ENCODE measurements at regions not wholly inside any gene's neighbourhood (a gene's known extent, or its start where the extent isn't known, plus 50 kb on each side); places are given as distances from the start of the nearest gene placed in this dataset.

GRCh38 chr15:25234831-25235230 is 204.0 kb downstream of the UBE3A start:
- no peak for DNase-seq (ENCODE audit: low read depth)

DNA sequence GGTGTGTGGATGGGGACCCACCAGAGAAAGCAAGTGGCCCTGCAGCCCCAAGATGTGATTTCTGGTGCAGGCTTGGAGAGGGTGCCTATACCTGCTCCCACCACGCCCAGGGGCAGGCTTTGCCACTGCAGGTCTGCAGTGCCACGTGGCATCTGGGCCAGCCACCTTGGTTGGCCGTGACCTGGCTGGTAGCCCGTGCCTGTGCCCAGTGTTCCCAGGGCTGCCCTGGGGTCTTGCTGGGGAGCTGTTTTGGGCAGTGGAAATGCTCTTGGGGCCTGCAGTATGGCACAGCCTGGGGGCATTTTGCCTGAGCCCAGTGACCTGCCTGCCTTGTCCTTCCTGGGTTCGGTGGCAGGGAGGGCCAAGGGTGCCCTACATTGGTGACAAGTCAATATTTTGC is 203.4 kb downstream of the UBE3A start:
- no peak for DNase-seq (ENCODE audit: low read depth)

GRCh38 chr15:25236143-25236860 is 202.5 kb downstream of the UBE3A start:
- no peak for DNase-seq (ENCODE audit: low read depth)

DNA sequence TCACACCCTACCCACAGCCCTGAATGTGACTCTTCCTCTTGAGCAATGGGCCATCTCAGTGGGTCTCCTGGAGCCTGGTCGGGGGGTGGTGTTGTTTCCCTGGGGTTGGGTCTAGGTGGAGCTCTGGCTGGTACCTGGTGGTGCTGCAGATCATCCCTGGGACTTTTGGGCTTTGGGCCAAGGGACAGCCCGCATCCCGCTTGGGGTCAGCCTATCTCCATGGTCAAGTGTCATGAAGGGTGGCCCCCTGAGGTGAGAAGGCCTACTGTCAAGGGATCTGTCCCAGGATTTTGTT is 202.0 kb downstream of the UBE3A start:
- no peak for DNase-seq (ENCODE audit: low read depth)

DNA sequence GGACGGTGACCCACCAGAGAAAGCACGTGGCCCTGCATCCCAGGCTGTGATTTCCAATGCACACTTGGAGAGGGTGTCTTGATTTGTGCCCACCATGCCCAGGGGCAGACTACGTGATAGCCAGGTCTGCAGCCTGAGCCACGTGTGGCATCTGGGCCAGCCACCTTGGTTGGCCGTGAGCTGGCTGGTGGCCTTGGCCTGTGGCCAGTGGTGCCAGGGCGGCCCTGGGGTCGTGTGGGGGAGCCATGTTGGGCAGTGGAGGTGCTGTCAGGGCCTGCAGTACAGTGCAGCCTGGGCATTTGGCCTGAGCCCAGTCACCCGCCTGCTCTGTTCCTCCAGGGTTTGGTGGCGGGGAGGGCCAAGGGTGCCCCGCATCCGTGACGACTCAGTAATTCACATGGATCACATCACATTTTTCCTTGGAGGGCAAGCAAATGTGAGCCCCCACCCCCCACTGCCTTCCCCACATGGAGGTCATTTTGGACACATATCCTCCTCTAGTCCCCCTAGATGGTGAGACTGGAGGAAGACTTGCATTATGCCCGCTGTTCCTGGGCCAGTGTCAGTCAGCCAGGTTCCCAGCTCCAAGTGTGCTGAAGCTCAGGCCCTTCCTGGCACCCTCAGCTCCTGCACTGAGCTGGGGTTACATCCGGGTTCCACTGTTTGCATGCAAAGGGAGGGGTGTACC is 201.4 kb downstream of the UBE3A start:
- DNase-seq (ENCODE audit: low read depth): no peak

GRCh38 chr15:25238126-25238525 is 200.7 kb downstream of the UBE3A start:
- DNase-seq (ENCODE audit: low read depth): no peak

DNA sequence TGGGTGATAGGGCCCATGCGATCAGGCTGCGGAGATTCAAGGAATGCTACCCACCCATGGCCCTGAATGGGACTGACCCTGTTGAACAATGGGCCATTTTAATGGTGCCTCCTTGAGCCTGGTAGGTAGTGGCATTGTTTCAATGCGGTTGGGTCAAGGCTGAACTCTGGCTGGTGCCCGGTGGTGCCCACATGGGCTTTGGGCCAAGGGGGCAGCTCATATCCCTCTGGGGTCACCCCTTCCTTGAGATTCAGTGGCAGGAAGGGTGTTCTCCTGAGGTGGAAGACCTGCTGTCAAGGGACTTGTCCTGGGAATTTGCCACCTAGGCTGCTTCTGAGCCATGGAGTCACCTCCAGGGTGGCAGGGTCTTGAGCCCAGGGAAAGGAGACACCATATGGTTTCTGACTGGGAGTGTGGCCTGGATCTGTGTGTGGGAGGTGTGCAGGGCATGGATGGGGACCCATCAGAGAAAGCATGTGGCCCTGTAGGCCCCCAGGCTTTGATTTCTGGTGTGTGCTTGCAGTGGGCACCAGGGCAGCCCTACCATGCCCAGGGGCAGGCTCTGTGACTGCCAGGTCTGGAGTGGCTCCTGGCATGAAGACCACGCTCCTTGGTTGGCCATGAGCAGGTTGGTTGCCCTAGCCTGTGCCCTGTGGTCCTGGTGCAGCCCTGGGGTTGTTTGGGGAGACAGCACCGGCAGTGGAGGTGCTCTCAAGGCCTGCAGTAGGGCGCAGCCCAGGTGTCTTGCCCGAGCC is 199.9 kb downstream of the UBE3A start:
- no peak for DNase-seq (ENCODE audit: low read depth)

- no peak for DNase-seq (ENCODE audit: low read depth)
These were observed 199.1 kb downstream of the UBE3A start for GRCh38 chr15:25239471-25240345.

- no peak for DNase-seq (ENCODE audit: low read depth)
These were observed 198.3 kb downstream of the UBE3A start for GRCh38 chr15:25240461-25241021.

DNA sequence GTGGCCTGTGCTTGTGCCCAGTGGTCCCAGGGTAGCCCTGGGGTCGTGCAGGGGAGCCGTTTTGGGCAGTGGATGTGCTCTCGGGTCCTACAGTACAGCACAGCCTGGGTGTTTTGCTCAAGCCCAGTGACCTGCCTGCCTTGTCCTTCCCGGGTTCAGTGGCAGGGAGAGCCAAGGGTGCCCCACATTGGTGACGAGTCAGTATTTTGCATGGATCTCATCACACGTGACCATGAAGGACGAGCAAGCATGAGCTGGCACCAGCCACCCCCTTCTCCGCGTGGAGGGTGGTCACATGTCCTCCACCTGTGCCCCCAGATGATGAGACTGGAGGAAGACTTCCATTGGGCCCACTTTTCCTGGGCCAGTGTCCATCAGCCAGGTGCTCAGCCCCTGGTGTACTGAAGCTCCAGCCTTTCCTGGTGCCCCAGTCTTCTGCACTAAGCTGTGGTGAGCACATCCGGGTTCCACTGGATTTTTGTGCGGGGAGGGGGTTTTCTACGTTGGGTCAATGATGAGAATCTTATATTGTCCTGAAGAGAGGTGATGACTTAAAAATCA is 197.5 kb downstream of the UBE3A start:
- DNase-seq (ENCODE audit: low read depth): no peak

- no peak for DNase-seq (ENCODE audit: low read depth)
These were observed 196.5 kb downstream of the UBE3A start for GRCh38 chr15:25242166-25242879.

DNA sequence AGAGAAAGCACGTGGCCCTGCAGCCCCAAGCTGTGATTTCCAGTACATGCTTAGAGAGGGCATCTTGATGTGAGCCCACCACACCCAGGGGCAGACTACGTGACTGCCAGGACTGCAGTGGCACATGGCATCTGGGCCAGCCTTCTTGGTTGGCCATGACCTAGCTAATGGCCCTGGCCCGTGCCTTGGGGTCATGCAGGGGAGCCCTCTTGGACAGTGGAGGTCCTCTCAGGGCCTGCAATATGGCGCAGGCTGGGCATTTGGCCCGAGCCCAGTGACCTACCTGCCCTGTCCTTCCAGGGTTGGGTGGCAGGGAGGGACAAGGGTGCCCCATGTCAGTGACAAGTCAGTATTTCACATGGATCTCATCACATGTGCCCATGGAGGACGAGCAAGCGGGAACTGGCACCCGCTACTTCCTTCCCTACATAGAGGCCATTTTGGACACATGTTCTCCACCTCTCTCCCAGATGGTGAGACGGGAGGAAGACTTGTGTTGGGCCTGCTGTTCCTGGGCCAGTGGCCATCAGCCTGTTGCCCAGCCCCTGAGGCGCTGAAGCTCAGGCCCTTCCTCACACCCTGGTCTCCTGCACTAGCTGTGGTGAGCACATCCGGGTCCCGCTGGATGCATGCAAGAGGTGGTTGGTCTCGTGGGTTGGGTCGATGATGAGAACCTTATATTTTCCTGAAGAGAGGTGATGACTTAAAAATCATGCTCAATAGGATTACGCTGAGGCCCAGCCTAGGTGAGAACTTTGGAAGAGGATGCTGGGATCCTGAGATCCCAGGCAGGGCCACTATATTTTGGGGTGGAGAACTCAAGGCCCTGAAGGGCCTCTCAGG is 195.6 kb downstream of the UBE3A start:
- no peak for DNase-seq (ENCODE audit: low read depth)

DNA sequence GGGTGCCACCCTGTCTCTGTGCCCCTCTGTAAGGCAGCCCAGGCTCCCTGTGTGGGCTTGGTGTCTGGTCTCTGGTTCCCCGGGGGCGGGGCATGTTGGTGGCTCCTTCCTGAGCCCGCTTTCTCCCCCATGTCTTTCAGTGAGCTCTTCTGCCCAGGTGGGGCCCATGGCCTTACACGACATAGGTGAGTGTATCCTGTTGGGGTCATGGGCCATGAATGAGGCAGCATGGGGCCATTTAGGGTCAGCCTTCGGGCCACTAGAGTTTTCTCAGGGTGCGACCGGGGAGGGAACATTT is 195.1 kb downstream of the UBE3A start:
- DNase-seq (ENCODE audit: low read depth): no peak

DNA sequence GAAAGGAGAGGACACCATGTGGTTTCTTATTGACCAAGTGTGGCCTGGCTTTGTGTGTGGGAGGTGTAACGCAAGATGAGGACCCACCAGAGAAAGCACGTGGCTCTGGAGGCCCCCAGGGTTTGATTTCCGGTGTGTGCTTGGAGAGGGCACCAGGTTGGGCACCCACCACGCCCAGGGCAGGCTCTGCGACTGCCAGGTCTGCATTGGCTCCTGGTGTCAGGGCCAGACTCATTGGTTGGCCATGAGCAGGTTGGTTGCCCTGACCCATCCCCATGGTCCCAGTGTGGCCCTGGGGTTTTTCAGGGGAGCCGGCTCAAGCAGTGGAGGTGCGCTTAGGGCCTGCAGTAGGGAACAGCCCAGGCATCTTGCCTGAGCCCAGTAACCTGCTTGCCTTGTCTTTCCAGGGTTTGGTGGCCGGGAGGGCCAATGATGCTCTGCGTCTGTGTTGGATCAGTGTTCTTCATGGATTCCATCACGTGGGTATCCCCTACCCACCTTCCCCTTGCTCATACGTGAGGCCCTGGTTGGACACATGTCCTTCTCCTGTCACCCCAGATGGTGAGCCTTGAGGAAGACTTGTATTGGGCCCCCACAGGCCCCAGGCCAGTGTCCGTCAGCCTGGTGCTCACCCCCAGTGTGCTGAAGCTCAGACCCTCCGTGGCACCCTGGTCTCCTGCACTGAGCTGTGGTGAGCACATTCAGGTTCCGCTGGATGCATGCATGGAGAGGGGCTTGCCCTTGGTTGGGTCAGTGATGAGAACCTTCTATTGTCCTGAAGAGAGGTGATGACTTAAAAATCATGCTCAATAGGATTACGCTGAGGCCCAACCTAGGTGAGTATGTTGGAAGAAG is 193.9 kb downstream of the UBE3A start:
- DNase-seq (ENCODE audit: low read depth): no peak

- no peak for DNase-seq (ENCODE audit: low read depth)
These were observed 192.8 kb downstream of the UBE3A start for GRCh38 chr15:25245801-25246622.

DNA sequence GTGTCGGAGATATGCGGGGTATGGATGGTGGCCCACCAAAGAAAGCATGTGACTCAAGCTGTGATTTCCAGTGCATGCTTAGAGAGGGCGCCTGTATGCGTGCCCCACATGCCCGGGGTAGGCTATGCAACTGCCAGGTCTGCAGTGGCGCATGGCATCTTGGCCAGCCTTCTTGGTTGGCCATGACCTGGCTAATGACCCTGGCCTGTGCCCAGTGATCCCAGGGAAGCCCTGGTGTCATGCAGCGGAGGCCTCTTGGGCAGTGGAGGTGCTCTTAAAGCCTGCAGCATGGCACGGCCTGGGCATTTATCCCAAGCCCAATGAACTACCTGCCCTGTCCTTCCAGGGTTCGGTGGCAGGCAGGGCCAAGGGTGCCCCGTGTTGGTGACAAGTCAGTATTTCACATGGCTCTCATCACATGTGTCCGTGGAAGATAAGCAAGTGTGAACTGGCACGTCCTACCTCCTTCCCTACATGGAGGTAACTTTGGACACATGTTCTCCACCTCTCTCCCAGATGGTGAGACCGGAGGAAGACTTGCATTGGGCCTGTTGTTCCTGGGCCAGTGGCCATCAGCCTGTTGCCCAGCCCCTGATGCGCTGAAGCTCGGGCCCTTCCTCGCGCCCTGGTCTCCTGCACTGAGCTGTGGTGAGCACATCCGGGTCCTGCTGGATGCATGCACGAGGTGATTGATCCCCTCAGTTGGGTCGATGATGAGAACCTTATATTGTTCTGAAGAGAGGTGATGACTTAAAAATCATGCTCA is 192.0 kb downstream of the UBE3A start:
- no peak for DNase-seq (ENCODE audit: low read depth)

DNA sequence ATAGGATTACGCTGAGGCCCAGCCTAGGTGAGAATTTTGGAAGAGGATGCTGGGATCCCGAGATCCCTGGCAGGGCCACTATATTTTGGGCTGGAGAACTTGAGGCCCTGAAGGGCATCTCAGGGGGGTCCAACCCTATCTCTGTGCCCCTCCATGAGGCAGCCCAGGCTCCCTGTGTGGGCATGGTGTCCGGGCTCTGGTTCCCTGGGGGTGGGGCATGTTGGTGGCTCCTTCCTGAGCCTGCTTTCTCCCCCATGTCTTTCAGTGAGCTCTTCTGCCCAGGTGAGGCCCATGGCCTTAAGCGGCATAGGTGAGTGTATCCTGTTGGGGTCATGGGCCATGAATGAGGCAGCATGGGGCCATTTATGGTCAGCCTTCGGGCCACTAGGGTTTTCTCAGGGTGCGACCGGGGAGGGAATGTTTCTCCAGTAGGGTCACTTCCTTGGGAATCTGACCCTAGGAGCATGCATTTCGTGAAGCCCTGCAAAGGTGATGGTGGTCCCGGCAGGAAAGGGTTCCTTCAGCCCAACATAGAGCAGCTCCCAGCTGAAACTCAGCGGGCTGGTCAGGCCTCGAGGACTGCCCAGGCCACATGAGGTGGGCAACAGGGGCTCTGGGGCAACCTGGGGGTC is 191.3 kb downstream of the UBE3A start:
- no peak for DNase-seq (ENCODE audit: low read depth)
